Endothelial cell (in vitro differentiated cells): ENCODE measurements at regions not wholly inside any gene's neighbourhood (a gene's known extent, or its start where the extent isn't known, plus 50 kb on each side); places are given as distances from the start of the nearest gene placed in this dataset.

Source experiments
- DNase-seq: peaks from one replicate; pipeline ENCODE4 v3.0.0; 2021; ENCODE audit warnings: low spot score
- H3K27ac Mint-ChIP-seq: one replicate; pipeline ENCODE4 v1.8.0; 2021; ENCODE audit warnings: mixed read lengths, inconsistent platforms; ENCODE audit not compliant: unreplicated experiment
- H3K27me3 Mint-ChIP-seq: one replicate; pipeline ENCODE4 v1.8.0; 2021; ENCODE audit warnings: mild to moderate bottlenecking, moderate library complexity, mixed read lengths, inconsistent platforms; ENCODE audit not compliant: unreplicated experiment
- H3K36me3 Mint-ChIP-seq: one replicate; pipeline ENCODE4 v1.8.0; 2021; ENCODE audit warnings: mild to moderate bottlenecking, low read depth, mixed read lengths, inconsistent platforms; ENCODE audit not compliant: unreplicated experiment
- H3K4me1 Mint-ChIP-seq: one replicate; pipeline ENCODE4 v1.8.0; 2021; ENCODE audit warnings: mild to moderate bottlenecking, mixed read lengths, inconsistent platforms; ENCODE audit not compliant: unreplicated experiment
- H3K4me3 Mint-ChIP-seq: one replicate; pipeline ENCODE4 v1.8.0; 2021; ENCODE audit warnings: mild to moderate bottlenecking, mixed read lengths, inconsistent platforms; ENCODE audit not compliant: unreplicated experiment
- H3K9me3 Mint-ChIP-seq: one replicate; pipeline ENCODE4 v1.8.0; 2021; ENCODE audit warnings: mixed read lengths, inconsistent platforms; ENCODE audit not compliant: unreplicated experiment
- CTCF ChIP-seq: fragments of 200-600 bp; sonication (generic); IDR thresholded peaks from one replicate; pipeline ENCODE4 v1.5.0; 2021; ENCODE audit warnings: antibody characterized with exemption; ENCODE audit not compliant: unreplicated experiment

GRCh38 chr1:62991152-62991551 lies 207.2 kb downstream of the ATG4C start:
- Mint-ChIP-seq H3K27me3 (peaks cover 3% of the 10 kb centered on the region), H3K4me1 (no peaks in the 10 kb centered on the region), H3K9me3 (no peaks in the 10 kb centered on the region), H3K27ac (no peak overlapping the region), H3K36me3 (no peaks in the 10 kb centered on the region), H3K4me3 (no peak overlapping the region)
- DNase-seq = no peak
- no peak for TF ChIP-seq CTCF

GRCh38 chr1:62993844-62994243 lies 209.9 kb downstream of the ATG4C start:
- no peak overlapping the region for H3K27ac Mint-ChIP-seq
- H3K27me3 Mint-ChIP-seq = peaks cover 2% of the 10 kb centered on the region
- no peak for TF ChIP-seq CTCF
- H3K36me3 Mint-ChIP-seq = no peaks in the 10 kb centered on the region
- no peak for DNase-seq
- no peaks in the 10 kb centered on the region for H3K4me1 Mint-ChIP-seq
- H3K4me3 Mint-ChIP-seq = no peak overlapping the region
- no peaks in the 10 kb centered on the region for H3K9me3 Mint-ChIP-seq

- no peaks in the 10 kb centered on the region for H3K4me1 Mint-ChIP-seq
- H3K4me3 Mint-ChIP-seq = no peak overlapping the region
- no peaks in the 10 kb centered on the region for H3K36me3 Mint-ChIP-seq
- TF ChIP-seq CTCF = no peak
- no peak overlapping the region for H3K27ac Mint-ChIP-seq
- H3K9me3 Mint-ChIP-seq = no peaks in the 10 kb centered on the region
- H3K27me3 Mint-ChIP-seq = peaks cover 2% of the 10 kb centered on the region
- no peak for DNase-seq
Measured at GRCh38 chr1:62995173-62995572, 211.2 kb downstream of the ATG4C start.

- Mint-ChIP-seq H3K27me3 (peaks cover 2% of the 10 kb centered on the region), H3K36me3 (no peaks in the 10 kb centered on the region), H3K4me1 (no peaks in the 10 kb centered on the region), H3K4me3 (no peak overlapping the region), H3K27ac (no peak overlapping the region), H3K9me3 (no peaks in the 10 kb centered on the region)
- no peak for DNase-seq
- TF ChIP-seq CTCF = no peak
Measured at GRCh38 chr1:62997884-62998283, 214.0 kb downstream of the ATG4C start.

DNA sequence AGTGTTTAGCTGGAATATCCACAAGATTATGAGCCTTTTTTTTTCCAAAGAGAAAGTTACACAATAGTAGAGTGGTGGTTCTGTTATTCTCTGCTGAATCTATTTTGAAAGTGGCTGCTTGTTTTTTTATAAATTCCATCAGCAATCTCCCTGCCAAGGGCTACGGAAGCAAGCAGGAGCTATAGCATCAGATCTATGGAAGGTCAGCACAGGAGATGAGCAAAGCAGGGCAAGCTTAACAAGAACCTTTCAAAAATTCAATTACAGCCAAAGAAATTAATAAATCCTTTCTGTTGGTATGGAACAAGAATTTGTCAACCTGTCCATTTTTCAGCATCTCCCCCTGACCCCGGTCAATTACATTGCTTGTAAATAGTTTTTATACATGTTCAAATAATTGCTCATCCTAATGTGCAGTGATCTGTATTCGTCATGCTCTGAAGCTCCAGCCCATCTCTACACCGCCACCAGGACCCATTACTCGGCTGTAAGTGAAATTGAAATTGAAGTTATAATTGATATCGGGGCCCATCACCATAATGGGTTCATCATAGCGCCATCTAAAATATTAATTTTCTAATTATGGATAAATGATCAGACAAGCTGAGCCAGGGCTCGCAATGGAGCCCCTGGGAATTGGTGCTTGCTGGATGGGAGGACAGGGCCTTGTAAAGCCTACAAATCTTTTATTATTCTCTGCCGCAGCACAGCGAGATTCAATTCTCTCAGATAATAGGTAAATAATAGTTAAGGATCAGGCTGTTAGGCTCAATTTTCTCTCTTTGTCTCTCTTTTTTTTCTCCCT lies 215.1 kb downstream of the ATG4C start:
- no peak for TF ChIP-seq CTCF
- H3K36me3 Mint-ChIP-seq = no peaks in the 10 kb centered on the region
- H3K9me3 Mint-ChIP-seq = no peaks in the 10 kb centered on the region
- no peak overlapping the region for H3K27ac Mint-ChIP-seq
- H3K4me1 Mint-ChIP-seq = no peaks in the 10 kb centered on the region
- no peak overlapping the region for H3K4me3 Mint-ChIP-seq
- DNase-seq = no peak
- no peaks in the 10 kb centered on the region for H3K27me3 Mint-ChIP-seq
